HuH-7.5 (cell line): ENCODE measurements at regions not wholly inside any gene's neighbourhood (a gene's known extent, or its start where the extent isn't known, plus 50 kb on each side); places are given as distances from the start of the nearest gene placed in this dataset.

Experiments used
- DNase-seq: peaks from one replicate; pipeline ENCODE4 v3.0.0; 2011; ENCODE audit warnings: low spot score

DNA sequence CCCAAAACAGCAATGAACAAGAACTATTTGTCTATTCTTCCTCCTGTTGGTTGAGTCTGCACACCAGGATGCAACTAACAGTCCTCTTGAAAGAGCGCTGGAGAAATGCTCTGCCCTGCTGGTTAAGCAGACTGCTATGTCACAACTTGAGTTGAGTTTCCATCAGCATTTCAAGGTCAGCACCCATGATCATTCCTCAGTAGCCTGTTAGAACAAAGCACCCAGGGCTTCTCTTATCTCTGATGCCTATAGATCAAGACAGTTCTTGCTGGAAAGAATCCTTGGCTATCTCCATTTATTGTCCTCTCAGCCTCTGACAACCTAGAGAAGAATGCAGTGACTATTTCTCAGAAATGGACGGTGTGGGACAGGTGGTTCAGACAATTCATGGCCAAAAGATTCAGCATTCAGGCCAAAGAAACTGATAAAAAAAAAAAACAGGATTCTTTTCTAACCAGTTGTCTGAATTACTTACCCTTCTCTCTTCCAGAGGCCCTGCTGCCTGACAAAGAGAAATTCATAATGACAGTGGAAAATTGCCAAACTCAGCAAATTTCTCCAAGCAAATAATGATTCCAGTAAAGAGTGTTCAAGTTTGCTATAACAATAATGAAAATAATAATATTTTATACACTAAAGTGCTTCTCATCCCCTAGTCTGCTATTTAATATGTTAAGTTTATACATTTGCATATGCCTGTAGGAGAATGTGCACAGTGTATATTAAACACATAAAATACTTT lies 306.7 kb downstream of the EMP1 start:
- no peak for DNase-seq

DNA sequence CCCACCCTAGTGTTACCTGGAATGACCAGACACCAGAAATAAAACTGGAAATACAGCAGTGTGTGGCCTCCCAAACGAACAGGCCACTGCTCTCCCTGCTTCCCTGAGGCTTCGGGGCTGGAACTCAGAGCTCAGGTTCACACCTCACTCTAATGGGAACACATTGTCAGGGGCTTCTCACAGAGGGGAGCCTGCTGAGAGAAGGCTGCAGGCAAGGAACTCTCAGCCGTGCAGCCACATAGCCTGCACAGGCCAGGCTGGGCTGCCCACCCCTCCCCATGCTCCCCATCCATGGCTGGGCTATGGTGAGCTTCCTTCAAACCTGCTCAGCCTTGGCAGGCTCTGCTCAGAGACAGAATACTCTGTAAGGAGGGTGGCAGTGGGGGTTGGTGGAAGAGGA lies 302.5 kb downstream of the EMP1 start:
- DNase-seq, result no peak

GRCh38 chr12:13496111-13496510 lies 299.6 kb downstream of the EMP1 start:
- no peak for DNase-seq

DNA sequence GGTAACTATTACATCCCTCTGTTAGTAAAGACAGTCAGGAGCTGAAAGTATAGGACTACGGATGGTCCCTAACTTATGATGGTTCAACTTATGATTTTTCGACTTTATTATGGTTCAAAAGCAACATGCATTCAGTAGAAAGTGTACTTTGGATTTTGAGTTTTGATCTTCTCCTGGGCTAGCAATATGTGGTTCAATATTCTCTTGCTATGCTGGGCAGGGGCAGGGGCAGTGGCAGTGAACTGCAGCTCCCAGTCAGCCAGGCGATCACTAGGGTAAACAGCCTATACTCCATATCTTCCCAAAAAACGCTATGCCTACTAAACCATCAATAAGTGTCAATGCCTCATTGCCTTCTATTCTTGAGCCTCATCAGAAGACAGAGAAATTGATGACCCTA lies 292.7 kb downstream of the EMP1 start:
- DNase-seq, result no peak

DNA sequence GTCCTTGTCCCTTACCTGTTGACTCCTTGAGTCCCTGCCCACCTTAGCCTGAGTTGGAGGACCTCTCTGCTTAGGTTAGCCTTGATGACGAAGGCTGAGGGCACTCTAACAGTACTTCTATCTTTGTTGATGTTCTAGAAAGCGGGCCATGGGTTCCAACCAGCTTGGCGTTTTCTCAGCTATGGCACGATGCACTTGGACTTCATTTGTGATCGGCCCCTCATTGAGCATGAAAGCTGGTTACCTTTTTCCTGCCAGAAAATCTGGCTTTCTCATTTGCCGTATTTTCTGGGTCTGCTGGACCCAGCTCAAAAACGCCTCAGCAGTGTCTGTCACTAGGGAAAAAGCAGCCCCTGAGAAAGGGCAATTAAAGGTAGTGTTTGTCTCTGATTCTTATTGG lies 290.8 kb downstream of the EMP1 start:
- no peak for DNase-seq

GRCh38 chr12:13486794-13487193 lies 290.3 kb downstream of the EMP1 start:
- no peak for DNase-seq

DNA sequence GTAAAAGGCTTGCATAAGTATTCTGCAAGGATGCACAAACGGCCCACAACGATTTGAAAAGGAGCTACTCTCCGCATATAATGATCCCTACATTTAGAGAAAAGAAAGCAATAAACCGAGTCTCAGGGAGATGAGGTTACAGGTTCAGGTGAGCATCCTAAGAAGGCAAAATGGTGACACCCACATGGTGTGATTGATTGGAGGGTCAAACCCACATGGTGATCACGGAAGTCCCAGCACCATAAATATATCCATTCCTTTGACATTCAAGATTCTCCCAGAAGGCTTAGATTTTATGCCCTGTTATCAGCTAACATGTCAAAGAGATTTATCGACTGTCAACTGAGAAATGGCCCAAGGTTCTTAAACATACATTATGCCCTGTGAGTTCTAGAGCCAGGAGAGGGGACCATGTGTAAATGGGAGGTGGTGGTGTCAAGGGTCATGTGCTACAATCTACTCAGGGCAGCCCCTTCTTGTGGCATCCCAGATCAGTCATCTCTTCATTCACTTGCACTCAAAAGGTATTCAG lies 282.2 kb downstream of the EMP1 start:
- no peak for DNase-seq

DNA sequence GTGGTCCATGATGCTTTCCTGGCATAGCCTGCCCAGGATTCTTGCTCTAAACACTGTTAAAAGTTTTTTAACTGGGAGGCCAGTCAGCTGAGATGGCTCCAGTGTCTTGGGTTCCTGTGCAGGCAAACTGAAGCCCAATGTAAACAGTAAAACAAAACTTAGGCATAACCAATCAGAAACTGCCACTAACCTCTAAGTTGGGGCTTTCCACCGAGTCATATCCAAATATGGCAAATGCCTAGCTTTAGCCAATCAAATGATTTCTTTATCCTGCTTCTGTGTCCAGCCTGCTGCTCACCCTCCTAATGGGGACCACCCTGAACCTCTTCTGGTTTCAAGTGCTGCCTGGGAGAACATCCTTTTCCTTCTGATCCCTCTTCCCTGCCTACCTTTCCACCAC lies 277.9 kb downstream of the EMP1 start:
- no peak for DNase-seq

GRCh38 chr12:13472690-13473089 lies 276.2 kb downstream of the EMP1 start:
- DNase-seq, result no peak

GRCh38 chr12:13471471-13471870 lies 274.9 kb downstream of the EMP1 start:
- no peak for DNase-seq

- no peak for DNase-seq
Observed at GRCh38 chr12:13465635-13466034, 269.1 kb downstream of the EMP1 start.

GRCh38 chr12:13463189-13463588 lies 266.7 kb downstream of the EMP1 start:
- DNase-seq, result no peak

GRCh38 chr12:13462450-13462849 lies 265.9 kb downstream of the EMP1 start:
- DNase-seq, result no peak

DNA sequence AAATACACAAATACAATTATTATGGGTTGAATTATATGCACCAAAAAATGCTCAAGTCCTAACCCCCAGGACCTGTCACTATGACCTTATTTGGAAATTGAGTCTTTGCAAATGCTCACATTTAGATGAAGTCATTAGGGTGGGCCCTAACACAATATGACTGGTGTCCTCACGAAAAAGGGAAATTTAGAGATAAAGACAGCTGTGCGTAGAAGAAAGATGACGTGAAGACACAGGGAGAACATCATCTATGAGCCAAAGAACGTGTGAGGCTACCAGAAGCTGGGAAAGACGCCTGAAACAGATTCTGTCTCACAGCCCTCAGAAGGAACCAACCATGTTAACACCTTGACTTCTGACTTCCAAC lies 259.2 kb downstream of the EMP1 start:
- no peak for DNase-seq

GRCh38 chr12:13454991-13455777 lies 258.7 kb downstream of the EMP1 start:
- no peak for DNase-seq

GRCh38 chr12:13452955-13453570 lies 256.5 kb downstream of the EMP1 start:
- DNase-seq, result no peak

DNA sequence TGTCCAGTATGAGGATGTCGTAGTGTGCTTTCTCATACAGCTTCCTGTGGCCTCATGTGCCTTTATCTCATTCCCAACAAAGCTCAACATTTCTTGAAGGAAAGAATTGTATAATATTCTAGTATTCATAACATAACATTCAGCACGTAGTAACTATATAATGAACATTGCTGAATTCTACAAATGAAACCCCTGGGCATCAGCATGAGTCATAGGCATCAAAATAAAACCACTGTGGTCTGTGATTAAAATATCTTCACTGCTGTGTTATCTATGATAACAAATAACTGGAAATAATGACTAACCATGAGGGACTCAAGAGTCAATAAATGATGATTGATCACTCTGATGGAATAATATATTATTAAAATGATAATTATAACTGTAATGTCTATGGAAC lies 255.2 kb downstream of the EMP1 start:
- DNase-seq, result no peak

DNA sequence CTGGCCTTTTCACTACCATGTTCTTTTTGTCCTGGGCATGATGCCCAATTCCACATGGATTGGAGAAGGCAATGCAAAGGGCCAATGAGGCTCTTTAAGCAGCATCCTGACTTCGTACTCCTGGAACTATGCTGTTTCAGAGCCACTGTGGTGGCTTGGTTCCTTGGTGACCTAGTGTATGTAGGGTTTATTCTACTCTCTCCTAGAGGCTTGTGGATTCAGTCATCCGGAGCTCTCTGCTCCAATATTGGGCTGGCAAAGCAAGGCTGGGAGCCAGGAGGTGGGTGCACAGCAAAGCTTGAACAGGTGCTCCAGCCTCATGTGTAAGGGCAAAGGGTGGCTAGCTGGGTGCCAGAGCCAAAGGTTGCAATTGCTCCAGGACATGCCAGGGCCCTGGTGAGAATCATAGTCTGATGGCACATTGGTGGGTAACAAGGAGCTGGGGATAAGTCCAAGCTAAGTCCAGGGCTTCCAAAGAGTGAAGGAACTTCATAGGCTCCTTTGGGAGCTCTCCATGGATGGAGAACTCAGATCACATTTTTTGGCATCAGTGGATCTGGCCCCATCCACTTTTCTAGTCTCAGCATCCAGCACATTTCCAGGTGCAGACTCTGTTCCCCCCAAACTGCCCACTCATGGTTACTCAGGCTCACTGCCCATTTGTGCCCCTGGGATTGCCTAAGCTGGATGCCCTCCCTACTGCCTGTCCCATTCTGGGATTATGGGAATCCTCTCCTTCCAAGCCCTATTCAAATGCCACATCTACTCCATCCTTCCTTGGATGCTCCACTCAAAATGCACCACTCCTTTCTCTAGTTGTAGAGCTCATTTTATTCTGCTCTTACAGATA lies 253.9 kb downstream of the EMP1 start:
- DNase-seq, result no peak

DNA sequence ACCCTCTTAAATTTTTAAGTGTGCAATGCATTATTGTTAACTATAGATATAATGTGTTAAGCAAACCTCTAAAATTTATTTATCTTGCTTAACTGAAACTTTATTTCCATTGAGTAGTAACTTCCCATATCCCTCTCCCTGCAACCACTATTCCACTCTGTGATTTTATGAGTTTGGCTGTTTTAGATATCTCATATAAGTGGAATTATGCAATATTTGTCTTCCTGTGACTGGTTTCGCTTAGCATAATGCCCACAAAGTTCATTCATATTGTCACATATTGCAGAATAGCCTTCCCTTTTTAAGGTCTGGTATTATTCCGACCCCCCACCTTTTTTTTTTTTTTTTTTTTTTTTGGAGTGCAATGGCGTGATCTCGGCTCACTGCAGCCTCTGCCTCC lies 247.6 kb downstream of the EMP1 start:
- no peak for DNase-seq

DNA sequence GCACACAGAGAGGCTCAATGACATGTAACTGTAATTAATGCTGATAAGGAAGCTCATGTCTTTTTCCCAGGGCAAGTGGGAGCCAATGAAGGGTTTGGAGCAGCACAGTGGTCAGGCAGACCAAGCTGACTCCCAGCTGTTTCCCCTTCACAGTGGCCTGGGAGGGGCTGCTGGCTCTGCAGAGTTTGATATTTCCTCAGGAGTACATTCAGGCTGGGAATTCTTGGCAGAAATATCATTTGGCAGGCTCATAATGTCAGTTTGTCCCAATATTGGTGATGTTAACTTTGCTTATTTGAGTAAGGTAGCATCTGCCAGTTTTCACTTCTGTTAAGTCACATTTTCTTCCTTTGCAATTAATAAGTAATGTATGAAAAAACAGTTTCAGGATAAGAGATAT lies 247.0 kb downstream of the EMP1 start:
- DNase-seq, result no peak

DNA sequence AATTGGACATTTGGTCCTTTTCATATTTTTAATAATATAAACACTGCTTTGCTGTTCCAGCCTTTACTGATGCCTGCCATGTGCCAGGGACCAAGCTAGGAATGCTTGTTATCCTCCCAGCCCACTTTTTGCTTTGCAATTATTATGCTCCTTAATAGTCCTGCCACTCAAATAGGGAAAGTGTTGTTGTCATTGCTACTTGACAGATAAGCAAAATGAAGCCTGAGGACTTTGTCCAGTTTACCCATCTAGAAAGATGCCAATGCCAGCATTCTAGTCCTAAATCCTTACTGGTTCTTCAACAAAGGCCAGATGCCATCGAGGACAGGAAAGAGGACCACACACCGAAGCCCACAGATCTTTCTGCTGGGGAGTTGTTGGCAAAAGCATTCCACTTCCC lies 246.5 kb downstream of the EMP1 start:
- no peak for DNase-seq

GRCh38 chr12:13442457-13442856 lies 245.9 kb downstream of the EMP1 start:
- no peak for DNase-seq
